ENCODE measurements at regions not wholly inside any gene's neighbourhood (a gene's known extent, or its start where the extent isn't known, plus 50 kb on each side); places are given as distances from the start of the nearest gene placed in this dataset.

DNA sequence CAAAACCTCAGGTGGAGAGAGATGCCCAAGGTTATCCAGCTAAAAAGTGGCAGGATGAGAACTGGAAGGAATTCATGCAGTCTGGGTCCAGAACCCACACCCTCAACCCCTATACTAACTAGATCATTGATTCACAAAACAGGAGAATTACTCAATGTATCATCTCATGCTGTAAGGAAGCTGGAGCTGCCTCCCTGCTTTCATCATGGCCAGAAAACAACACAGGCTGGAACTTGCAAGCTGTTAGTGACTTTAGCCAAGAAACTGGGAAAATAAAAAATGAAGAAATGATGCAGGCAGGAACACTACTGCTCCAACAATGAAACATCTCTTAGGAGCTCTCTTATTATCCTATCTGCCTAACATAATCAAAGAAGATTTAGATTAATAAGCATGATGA is 619.8 kb upstream of the CELF2 start:
- Histone ChIP-seq H3K4me3 (ENCODE audit: low read depth, low read length, poor library complexity, severe bottlenecking) (no peak overlapping the region), H3K36me3 (ENCODE audit: insufficient read depth, low read length) (no peaks in the 10 kb centered on the region), H3K9ac (ENCODE audit: low read length) (no peak overlapping the region), H3K4me1 (ENCODE audit: insufficient read depth, low read length, severe bottlenecking) (no peaks in the 10 kb centered on the region), H2AFZ (ENCODE audit: low read length) (no peak overlapping the region), H3K27ac (ENCODE audit: low read depth, low read length, poor library complexity, severe bottlenecking) (no peak overlapping the region), H3K4me2 (ENCODE audit: low read length) (no peak overlapping the region), H3K27me3 (ENCODE audit: insufficient read depth, low read length) (no peaks in the 10 kb centered on the region), H3F3A (ENCODE audit: insufficient read depth, low read length) (no peaks in the 10 kb centered on the region), H3K9me2 (ENCODE audit: low read depth, low read length) (no peaks in the 10 kb centered on the region), H3K79me2 (ENCODE audit: insufficient read depth, low read length) (no peaks in the 10 kb centered on the region), H4K20me1 (ENCODE audit: insufficient read depth, low read length) (no peaks in the 10 kb centered on the region), H3K9me3 (ENCODE audit: low read length) (no peaks in the 10 kb centered on the region)
- TF ChIP-seq, protein P1, sequence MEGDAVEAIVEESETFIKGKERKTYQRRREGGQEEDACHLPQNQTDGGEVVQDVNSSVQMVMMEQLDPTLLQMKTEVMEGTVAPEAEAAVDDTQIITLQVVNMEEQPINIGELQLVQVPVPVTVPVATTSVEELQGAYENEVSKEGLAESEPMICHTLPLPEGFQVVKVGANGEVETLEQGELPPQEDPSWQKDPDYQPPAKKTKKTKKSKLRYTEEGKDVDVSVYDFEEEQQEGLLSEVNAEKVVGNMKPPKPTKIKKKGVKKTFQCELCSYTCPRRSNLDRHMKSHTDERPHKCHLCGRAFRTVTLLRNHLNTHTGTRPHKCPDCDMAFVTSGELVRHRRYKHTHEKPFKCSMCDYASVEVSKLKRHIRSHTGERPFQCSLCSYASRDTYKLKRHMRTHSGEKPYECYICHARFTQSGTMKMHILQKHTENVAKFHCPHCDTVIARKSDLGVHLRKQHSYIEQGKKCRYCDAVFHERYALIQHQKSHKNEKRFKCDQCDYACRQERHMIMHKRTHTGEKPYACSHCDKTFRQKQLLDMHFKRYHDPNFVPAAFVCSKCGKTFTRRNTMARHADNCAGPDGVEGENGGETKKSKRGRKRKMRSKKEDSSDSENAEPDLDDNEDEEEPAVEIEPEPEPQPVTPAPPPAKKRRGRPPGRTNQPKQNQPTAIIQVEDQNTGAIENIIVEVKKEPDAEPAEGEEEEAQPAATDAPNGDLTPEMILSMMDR (IDR thresholded peaks at IDR 0.05; ENCODE audit: low read length) = no peak
- no peak for TF ChIP-seq EZH2 (IDR thresholded peaks at IDR 0.05; ENCODE audit: borderline replicate concordance, low read length)

DNA sequence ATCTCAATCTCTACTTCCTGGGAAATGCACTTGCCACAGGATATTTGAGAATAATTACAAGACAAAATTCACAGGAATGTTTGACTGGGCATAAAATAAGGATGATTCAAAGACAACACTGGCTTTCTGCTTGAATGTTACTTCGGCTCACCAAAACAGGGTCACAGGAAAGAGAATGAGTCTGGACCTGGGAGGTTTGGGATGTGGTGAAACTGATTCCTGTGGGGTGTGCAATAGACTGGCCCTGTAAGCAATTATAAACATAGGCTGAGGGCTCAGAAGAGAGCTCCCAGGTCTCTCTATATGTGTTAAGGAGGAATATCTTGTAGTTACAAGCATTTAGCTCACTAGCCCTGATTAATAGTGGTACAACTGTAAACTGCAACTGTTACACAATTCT is 613.9 kb upstream of the CELF2 start:
- Histone ChIP-seq H3K79me2 (ENCODE audit: insufficient read depth, low read length) (no peaks in the 10 kb centered on the region), H3K36me3 (ENCODE audit: insufficient read depth, low read length) (no peaks in the 10 kb centered on the region), H3K4me3 (ENCODE audit: low read depth, low read length, poor library complexity, severe bottlenecking) (no peak overlapping the region), H3K27me3 (ENCODE audit: insufficient read depth, low read length) (no peaks in the 10 kb centered on the region), H3K9me2 (ENCODE audit: low read depth, low read length) (no peaks in the 10 kb centered on the region), H3K9ac (ENCODE audit: low read length) (no peak overlapping the region), H2AFZ (ENCODE audit: low read length) (no peak overlapping the region), H3K4me1 (ENCODE audit: insufficient read depth, low read length, severe bottlenecking) (no peaks in the 10 kb centered on the region), H3F3A (ENCODE audit: insufficient read depth, low read length) (no peaks in the 10 kb centered on the region), H4K20me1 (ENCODE audit: insufficient read depth, low read length) (no peaks in the 10 kb centered on the region), H3K9me3 (ENCODE audit: low read length) (no peaks in the 10 kb centered on the region), H3K4me2 (ENCODE audit: low read length) (no peak overlapping the region), H3K27ac (ENCODE audit: low read depth, low read length, poor library complexity, severe bottlenecking) (no peak overlapping the region)
- TF ChIP-seq EZH2 (IDR thresholded peaks at IDR 0.05; ENCODE audit: borderline replicate concordance, low read length) = no peak
- TF ChIP-seq, protein P1 (IDR thresholded peaks at IDR 0.05; ENCODE audit: low read length) = no peak

DNA sequence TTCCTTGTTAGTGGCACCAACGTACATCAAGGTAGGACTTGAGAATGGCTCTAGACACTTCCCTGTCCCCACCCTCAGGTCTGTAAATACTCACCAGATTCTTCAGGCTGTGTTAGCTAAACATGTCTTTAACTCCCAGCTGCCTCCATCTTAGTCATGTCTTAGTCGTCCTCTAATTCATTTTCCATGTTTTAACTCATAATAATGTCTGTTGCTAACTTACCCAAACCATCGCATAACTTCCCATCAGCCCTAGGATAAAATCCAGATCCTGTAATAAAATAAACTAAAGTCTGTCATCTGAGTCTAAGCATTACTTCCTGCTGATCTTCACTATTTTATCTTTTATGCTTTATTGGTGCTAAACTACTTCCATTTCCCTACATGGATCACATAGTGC is 600.0 kb upstream of the CELF2 start:
- H3K4me1 ChIP-seq (ENCODE audit: insufficient read depth, low read length, severe bottlenecking) = no peaks in the 10 kb centered on the region
- H2AFZ ChIP-seq (ENCODE audit: low read length) = no peak overlapping the region
- H3K27ac ChIP-seq (ENCODE audit: low read depth, low read length, poor library complexity, severe bottlenecking) = no peak overlapping the region
- H3K4me2 ChIP-seq (ENCODE audit: low read length) = no peak overlapping the region
- no peaks in the 10 kb centered on the region for H3F3A ChIP-seq (ENCODE audit: insufficient read depth, low read length)
- TF ChIP-seq EZH2 (IDR thresholded peaks at IDR 0.05; ENCODE audit: borderline replicate concordance, low read length) = no peak
- TF ChIP-seq, protein P1 (IDR thresholded peaks at IDR 0.05; ENCODE audit: low read length) = no peak
- no peaks in the 10 kb centered on the region for H3K9me2 ChIP-seq (ENCODE audit: low read depth, low read length)
- no peaks in the 10 kb centered on the region for H3K27me3 ChIP-seq (ENCODE audit: insufficient read depth, low read length)
- H3K36me3 ChIP-seq (ENCODE audit: insufficient read depth, low read length) = no peaks in the 10 kb centered on the region
- H3K79me2 ChIP-seq (ENCODE audit: insufficient read depth, low read length) = no peaks in the 10 kb centered on the region
- no peaks in the 10 kb centered on the region for H3K9me3 ChIP-seq (ENCODE audit: low read length)
- no peak overlapping the region for H3K9ac ChIP-seq (ENCODE audit: low read length)
- H3K4me3 ChIP-seq (ENCODE audit: low read depth, low read length, poor library complexity, severe bottlenecking) = no peak overlapping the region
- no peaks in the 10 kb centered on the region for H4K20me1 ChIP-seq (ENCODE audit: insufficient read depth, low read length)
